ENCODE measurements at regions not wholly inside any gene's neighbourhood (a gene's known extent, or its start where the extent isn't known, plus 50 kb on each side); places are given as distances from the start of the nearest gene placed in this dataset.

DNA sequence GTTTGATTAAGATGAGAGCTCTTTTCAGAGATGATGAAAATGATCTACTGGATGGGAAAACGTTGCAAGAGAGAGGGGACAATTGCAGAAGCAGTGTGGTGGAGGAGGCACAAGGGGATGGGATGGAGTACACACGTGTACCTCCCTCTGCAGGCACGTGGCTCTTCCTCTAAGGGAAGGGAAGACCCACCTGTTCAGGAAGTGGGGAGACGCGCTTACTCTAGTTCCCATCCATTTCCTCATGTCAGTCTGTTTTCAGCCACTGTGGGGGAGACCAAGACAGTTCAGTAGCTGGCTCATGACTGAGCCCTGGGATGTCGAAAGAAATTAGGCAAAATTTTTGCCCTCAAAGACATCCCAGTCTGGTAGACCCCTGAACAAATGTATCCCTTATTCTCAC is 619.2 kb upstream of the CLINT1 start:
- TF ChIP-seq CTCF (IDR thresholded peaks at IDR 0.05; ENCODE audit: insufficient read depth, low read length) (no peak), GABPA (IDR thresholded peaks at IDR 0.05; ENCODE audit: low read depth) (no peak), POLR2AphosphoS5 (IDR thresholded peaks at IDR 0.05; ENCODE audit: low read depth) (no peak)
- TF ChIP-seq, protein P1, sequence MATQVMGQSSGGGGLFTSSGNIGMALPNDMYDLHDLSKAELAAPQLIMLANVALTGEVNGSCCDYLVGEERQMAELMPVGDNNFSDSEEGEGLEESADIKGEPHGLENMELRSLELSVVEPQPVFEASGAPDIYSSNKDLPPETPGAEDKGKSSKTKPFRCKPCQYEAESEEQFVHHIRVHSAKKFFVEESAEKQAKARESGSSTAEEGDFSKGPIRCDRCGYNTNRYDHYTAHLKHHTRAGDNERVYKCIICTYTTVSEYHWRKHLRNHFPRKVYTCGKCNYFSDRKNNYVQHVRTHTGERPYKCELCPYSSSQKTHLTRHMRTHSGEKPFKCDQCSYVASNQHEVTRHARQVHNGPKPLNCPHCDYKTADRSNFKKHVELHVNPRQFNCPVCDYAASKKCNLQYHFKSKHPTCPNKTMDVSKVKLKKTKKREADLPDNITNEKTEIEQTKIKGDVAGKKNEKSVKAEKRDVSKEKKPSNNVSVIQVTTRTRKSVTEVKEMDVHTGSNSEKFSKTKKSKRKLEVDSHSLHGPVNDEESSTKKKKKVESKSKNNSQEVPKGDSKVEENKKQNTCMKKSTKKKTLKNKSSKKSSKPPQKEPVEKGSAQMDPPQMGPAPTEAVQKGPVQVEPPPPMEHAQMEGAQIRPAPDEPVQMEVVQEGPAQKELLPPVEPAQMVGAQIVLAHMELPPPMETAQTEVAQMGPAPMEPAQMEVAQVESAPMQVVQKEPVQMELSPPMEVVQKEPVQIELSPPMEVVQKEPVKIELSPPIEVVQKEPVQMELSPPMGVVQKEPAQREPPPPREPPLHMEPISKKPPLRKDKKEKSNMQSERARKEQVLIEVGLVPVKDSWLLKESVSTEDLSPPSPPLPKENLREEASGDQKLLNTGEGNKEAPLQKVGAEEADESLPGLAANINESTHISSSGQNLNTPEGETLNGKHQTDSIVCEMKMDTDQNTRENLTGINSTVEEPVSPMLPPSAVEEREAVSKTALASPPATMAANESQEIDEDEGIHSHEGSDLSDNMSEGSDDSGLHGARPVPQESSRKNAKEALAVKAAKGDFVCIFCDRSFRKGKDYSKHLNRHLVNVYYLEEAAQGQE (IDR thresholded peaks at IDR 0.05; ENCODE audit: insufficient replicate concordance, low read depth) = no peak

Measured in HL-60 (cell line).